ENCODE measurements at regions not wholly inside any gene's neighbourhood (a gene's known extent, or its start where the extent isn't known, plus 50 kb on each side); places are given as distances from the start of the nearest gene placed in this dataset.

DNA sequence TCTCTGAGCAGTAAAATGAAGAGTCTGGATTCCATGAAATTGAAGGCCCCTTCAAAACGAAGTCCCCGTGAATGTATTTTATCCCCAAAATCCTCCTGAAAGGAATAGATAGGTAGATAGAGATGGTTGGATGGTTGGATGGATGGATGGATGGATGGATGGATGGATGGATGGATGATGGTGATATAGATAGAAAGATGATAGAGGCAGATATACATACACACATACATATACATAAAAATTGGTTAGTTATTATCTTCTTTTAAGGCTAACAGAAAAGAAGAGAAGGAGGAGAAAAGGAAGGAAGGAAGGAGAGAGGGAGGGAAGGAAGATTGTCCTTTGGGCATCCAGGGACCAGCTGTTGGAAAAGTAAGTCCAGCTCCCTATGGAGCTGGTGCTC is 63.1 kb downstream of the SYF2 start:
- no peak overlapping the region for H2AFZ ChIP-seq (ENCODE audit: low read length)
- no peak overlapping the region for H3K27ac Mint-ChIP-seq
- no peak overlapping the region for H3K27ac ChIP-seq (ENCODE audit: insufficient read length, low read depth, low read length)
- H2BK15ac ChIP-seq (ENCODE audit: low read depth, low read length): no peak overlapping the region
- H2AK5ac ChIP-seq (ENCODE audit: insufficient read length, low read length): no peak overlapping the region
- H3K23me2 ChIP-seq (ENCODE audit: insufficient read length, low read depth, low read length, poor library complexity, severe bottlenecking): no peaks in the 10 kb centered on the region
- H3K27me3 Mint-ChIP-seq (ENCODE audit: low read depth): peaks cover 3% of the 10 kb centered on the region
- DNase-seq: no peak
- H3K9ac ChIP-seq (ENCODE audit: extremely low read depth, insufficient read length, low read length): no peak overlapping the region
- H3K56ac ChIP-seq (ENCODE audit: insufficient read length, low read depth, low read length): no peak overlapping the region
- H4K8ac ChIP-seq (replicated peaks; ENCODE audit: insufficient read length, low read depth, low read length): no peak overlapping the region
- no peak overlapping the region for H2BK20ac ChIP-seq (ENCODE audit: low read depth, low read length, poor library complexity, severe bottlenecking)
- H3K9me3 ChIP-seq (ENCODE audit: control insufficient read depth, low read depth, low read length): no peaks in the 10 kb centered on the region
- WGBS (ENCODE audit: extremely low coverage, insufficient read length, low lambda C conversion rate): no CpG with 5 or more reads among the region's 2 CpGs
- no peak overlapping the region for H3K4me2 ChIP-seq (ENCODE audit: insufficient read depth, insufficient read length, low read length)
- H3K36me3 Mint-ChIP-seq (ENCODE audit: insufficient read depth in 1 of 3, low read depth in 3 of 3): no peaks in the 10 kb centered on the region
- H3K9me3 Mint-ChIP-seq: no peaks in the 10 kb centered on the region; a peak in 2 of 5 replicates
- H4K20me1 ChIP-seq (ENCODE audit: control insufficient read depth, insufficient read depth, insufficient read length): no peaks in the 10 kb centered on the region
- no peaks in the 10 kb centered on the region for H3K79me1 ChIP-seq (ENCODE audit: insufficient read depth, low read depth, low read length, poor library complexity, severe bottlenecking)
- H4K5ac ChIP-seq (ENCODE audit: insufficient read length, low read depth, low read length): no peak overlapping the region
- no peak overlapping the region for H3K4ac ChIP-seq (ENCODE audit: low read depth, low read length)
- H3K79me2 ChIP-seq (ENCODE audit: insufficient read depth, low read length): no peaks in the 10 kb centered on the region
- H3K14ac ChIP-seq (ENCODE audit: insufficient read depth, low read length): no peak overlapping the region
- H3T11ph ChIP-seq (ENCODE audit: low read length): no peak overlapping the region
- TF ChIP-seq, protein P1, sequence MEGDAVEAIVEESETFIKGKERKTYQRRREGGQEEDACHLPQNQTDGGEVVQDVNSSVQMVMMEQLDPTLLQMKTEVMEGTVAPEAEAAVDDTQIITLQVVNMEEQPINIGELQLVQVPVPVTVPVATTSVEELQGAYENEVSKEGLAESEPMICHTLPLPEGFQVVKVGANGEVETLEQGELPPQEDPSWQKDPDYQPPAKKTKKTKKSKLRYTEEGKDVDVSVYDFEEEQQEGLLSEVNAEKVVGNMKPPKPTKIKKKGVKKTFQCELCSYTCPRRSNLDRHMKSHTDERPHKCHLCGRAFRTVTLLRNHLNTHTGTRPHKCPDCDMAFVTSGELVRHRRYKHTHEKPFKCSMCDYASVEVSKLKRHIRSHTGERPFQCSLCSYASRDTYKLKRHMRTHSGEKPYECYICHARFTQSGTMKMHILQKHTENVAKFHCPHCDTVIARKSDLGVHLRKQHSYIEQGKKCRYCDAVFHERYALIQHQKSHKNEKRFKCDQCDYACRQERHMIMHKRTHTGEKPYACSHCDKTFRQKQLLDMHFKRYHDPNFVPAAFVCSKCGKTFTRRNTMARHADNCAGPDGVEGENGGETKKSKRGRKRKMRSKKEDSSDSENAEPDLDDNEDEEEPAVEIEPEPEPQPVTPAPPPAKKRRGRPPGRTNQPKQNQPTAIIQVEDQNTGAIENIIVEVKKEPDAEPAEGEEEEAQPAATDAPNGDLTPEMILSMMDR (conservative IDR thresholded peaks at IDR 0.05): no peak
- no peak overlapping the region for H3K4me3 Mint-ChIP-seq
- no peak overlapping the region for H3K18ac ChIP-seq (ENCODE audit: insufficient read length, low read depth, low read length)
- H3K4me1 Mint-ChIP-seq: peaks cover 10 to 18% of the 10 kb centered on the region in 2 experiments
- H3K23ac ChIP-seq (ENCODE audit: insufficient read length, low read depth, low read length): no peak overlapping the region
- H3K27me3 ChIP-seq (ENCODE audit: insufficient read depth, low read length): no peaks in the 10 kb centered on the region
- H2BK5ac ChIP-seq (ENCODE audit: insufficient read length, low read length): no peak overlapping the region
- H4K91ac ChIP-seq (ENCODE audit: insufficient read length, low read depth, low read length): no peak overlapping the region
- H3K4me1 ChIP-seq (ENCODE audit: insufficient read depth, low read length): no peaks in the 10 kb centered on the region
- H2BK12ac ChIP-seq (ENCODE audit: insufficient read length, low read depth, low read length): no peak overlapping the region
- no peak overlapping the region for H2BK120ac ChIP-seq (ENCODE audit: low read depth, low read length, poor library complexity, severe bottlenecking)

Data from H9 (cell line).